GM13977 (cell line): ENCODE measurements at regions not wholly inside any gene's neighbourhood (a gene's known extent, or its start where the extent isn't known, plus 50 kb on each side); places are given as distances from the start of the nearest gene placed in this dataset.

Experiments used
- DNase-seq: peaks from one replicate; pipeline ENCODE4 v3.0.0; 2012; ENCODE audit warnings: low spot score
- CTCF ChIP-seq: IDR thresholded peaks from 2 replicates; pipeline ENCODE4 v1.5.1; 2012; ENCODE audit warnings: mild to moderate bottlenecking, control low read depth; ENCODE audit not compliant: insufficient read depth; ENCODE audit errors: extremely low read depth, missing control alignments
- in situ Hi-C: fragments of 300-500 bp; cut with MboI; formaldehyde crosslinking; loops from one replicate; pipeline ENCODE4 v1.12.0; 2022; ENCODE audit warnings: low sequenced_read_pairs, low pct_unique_long_range_greater_than_20kb, mixed read lengths, inconsistent platforms; ENCODE audit not compliant: unreplicated experiment

- in situ Hi-C loops: no loop called here
- DNase-seq: no peak
- no peak for TF ChIP-seq CTCF
Measured at GRCh38 chr13:77985866-77986636, 67.4 kb upstream of the EDNRB start.

- no peak for TF ChIP-seq CTCF
- in situ Hi-C loops: no loop called here
- DNase-seq: no peak
Measured at GRCh38 chr13:77981281-77981881, 62.8 kb upstream of the EDNRB start.

GRCh38 chr13:77980592-77980991 is 62.0 kb upstream of the EDNRB start:
- in situ Hi-C loops: no loop called here
- no peak for DNase-seq
- no peak for TF ChIP-seq CTCF

- in situ Hi-C loops: no loop called here
- no peak for TF ChIP-seq CTCF
- no peak for DNase-seq
Measured at GRCh38 chr13:77979721-77980385, 61.2 kb upstream of the EDNRB start.

GRCh38 chr13:77975358-77976042 is 56.9 kb upstream of the EDNRB start:
- DNase-seq: no peak
- no peak for TF ChIP-seq CTCF
- in situ Hi-C loops: no loop called here

- no peak for DNase-seq
- in situ Hi-C loops: no loop called here
- TF ChIP-seq CTCF: no peak
Measured at GRCh38 chr13:77969299-77969698, 50.7 kb upstream of the EDNRB start.
